Rectal smooth muscle tissue (tissue), 1 donor: ENCODE measurements at regions not wholly inside any gene's neighbourhood (a gene's known extent, or its start where the extent isn't known, plus 50 kb on each side); places are given as distances from the start of the nearest gene placed in this dataset.
"Not testable (repeated sequence)": the region's sequence is repeated elsewhere in the genome, so short reads cannot be mapped to it uniquely, and the experiment has no call there.

Experiments
- H3K27ac ChIP-seq: one replicate; pipeline ENCODE4 v1.7.0; 2013; ENCODE audit warnings: low read depth, low read length, inconsistent platforms
- H3K27me3 ChIP-seq: one replicate; pipeline ENCODE4 v1.7.0; 2013; ENCODE audit warnings: low read length; ENCODE audit not compliant: control insufficient read depth, insufficient read depth
- H3K36me3 ChIP-seq: one replicate; pipeline ENCODE4 v1.7.0; 2013; ENCODE audit warnings: low read length; ENCODE audit not compliant: control insufficient read depth, insufficient read depth
- H3K4me1 ChIP-seq: one replicate; pipeline ENCODE4 v1.7.0; 2013; ENCODE audit warnings: low read length; ENCODE audit not compliant: control insufficient read depth, insufficient read depth
- H3K4me3 ChIP-seq: one replicate; pipeline ENCODE4 v1.7.0; 2013; ENCODE audit warnings: low read length
- H3K9ac ChIP-seq: one replicate; pipeline ENCODE4 v1.7.0; 2013; ENCODE audit warnings: low read length

DNA sequence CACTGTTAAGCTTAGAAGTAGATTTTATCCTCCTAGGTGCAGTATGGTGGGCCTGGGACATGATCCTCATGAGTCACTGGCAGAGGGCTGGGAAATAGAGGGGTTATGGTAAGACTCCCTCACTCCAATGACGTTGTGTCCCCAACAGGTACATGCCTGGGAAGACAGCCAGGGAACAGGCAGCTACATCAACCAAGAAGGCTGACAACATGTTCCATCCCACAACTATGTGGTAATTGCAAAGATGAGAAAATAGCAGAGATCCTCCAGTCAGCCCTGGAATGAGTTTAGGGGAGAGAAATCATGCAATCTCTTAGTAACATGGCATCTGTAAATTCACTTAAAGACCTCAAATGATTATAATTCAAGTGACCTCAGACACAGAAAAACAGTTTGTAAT is 114.4 kb upstream of the LIFR start:
- no peaks in the 10 kb centered on the region for H3K4me1 ChIP-seq
- H3K9ac ChIP-seq, result no peak overlapping the region
- no peak overlapping the region for H3K4me3 ChIP-seq
- no peak overlapping the region for H3K27ac ChIP-seq
- H3K36me3 ChIP-seq, result no peaks in the 10 kb centered on the region
- no peaks in the 10 kb centered on the region for H3K27me3 ChIP-seq

DNA sequence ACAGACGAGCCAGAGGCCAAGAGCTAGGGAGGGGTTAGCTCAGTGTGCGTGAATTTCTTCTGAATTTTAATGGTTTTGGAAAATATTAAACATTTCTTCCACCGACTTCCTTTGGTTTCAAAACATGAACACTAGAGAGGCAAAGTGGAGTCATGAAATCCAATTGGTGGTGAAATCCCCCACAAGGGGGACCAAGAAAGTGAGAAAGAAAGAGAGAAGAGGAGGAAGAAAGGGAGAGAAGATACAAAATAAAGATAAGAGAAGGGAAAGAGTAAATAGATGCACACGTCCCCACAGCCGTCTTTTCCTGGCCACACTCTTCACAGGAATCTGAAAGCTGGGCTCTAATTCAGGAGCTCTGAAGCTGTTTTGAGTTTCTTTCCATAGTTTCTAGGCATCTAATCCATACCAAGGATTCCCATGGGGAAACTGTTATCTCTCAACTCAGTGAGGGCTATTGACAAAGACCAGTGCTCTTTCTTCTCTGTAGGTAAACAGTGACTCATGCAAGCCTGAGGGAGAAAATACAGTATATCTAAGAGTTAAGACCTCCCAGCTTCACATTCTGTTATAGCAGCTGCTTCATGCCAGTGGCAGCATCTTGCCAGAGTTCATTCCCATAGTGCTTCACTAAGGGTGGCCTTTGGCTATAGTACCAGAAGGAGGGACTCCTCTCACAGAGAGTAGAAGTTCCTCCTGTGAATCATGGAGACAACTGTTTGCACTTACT is 115.8 kb upstream of the LIFR start:
- H3K36me3 ChIP-seq, result no peaks in the 10 kb centered on the region
- H3K4me3 ChIP-seq, result no peak overlapping the region
- H3K27ac ChIP-seq, result no peak overlapping the region
- no peak overlapping the region for H3K9ac ChIP-seq
- no peaks in the 10 kb centered on the region for H3K4me1 ChIP-seq
- no peaks in the 10 kb centered on the region for H3K27me3 ChIP-seq

DNA sequence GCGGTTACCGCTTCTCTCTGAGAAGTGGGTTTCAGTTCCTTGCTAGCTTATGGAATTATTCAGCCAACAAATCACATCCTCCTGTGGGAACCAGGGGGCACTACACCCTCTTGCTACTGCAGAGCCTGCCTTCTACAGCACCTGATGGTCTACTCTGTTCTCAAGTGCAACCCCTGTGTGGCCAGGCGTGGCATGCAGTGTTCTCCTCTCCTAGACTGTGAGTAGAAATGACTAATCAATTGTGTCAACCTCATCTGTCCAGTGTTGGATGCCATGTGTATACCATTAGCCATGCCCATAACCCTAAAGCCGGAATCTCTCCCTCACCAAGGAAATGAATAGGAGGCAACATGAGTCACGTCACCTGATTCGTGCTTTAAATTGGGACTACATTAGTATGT is 117.2 kb upstream of the LIFR start:
- Histone ChIP-seq H3K36me3 (no peaks in the 10 kb centered on the region), H3K4me3 (no peak overlapping the region), H3K9ac (no peak overlapping the region), H3K27me3 (no peaks in the 10 kb centered on the region), H3K27ac (no peak overlapping the region), H3K4me1 (no peaks in the 10 kb centered on the region)

DNA sequence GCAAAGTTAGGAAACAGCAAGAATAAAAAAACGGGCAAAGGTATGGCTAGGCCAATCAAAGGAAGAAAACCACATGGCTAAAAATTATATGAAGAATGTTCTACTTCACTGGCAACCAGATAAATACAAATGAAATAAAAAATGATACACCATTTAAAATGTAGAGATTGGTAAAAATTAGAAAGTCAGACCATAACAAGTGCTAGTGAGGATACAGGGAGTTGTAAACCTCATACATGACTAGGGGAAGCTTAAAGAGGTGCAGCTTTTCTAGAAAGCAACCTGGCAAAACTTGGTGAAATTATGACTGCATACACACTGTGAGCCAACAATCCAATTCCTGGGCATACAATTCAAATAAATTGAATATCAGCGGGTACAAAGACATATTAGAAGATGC is 119.0 kb upstream of the LIFR start:
- no peaks in the 10 kb centered on the region for H3K36me3 ChIP-seq
- no peaks in the 10 kb centered on the region for H3K4me1 ChIP-seq
- H3K27ac ChIP-seq, result no peak overlapping the region
- H3K9ac ChIP-seq, result no peak overlapping the region
- H3K4me3 ChIP-seq, result no peak overlapping the region
- H3K27me3 ChIP-seq, result no peaks in the 10 kb centered on the region

GRCh38 chr5:38677636-38678035 is 121.2 kb upstream of the LIFR start:
- Histone ChIP-seq H3K27me3 (no peaks in the 10 kb centered on the region), H3K36me3 (no peaks in the 10 kb centered on the region), H3K9ac (no peak overlapping the region), H3K4me1 (no peaks in the 10 kb centered on the region), H3K27ac (no peak overlapping the region), H3K4me3 (no peak overlapping the region)

DNA sequence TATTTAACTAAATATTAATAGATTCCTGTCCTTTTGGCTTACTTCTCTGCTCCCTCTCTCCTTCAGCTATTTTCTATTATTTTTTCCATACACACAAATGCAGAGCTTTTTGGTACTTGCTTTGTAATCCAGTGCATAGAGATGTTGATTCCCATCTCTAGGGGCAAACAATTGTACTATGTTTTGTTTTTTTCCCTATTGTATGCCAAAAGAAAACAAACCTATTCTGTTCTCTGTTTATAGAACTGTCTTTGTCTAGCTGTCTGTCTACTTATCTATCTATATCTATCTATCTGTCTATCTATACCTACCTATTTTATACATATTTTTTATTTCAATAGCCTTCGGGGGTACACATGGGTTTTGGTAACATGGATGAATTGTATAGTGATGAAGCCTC is 121.6 kb upstream of the LIFR start:
- no peaks in the 10 kb centered on the region for H3K36me3 ChIP-seq
- H3K27me3 ChIP-seq, result no peaks in the 10 kb centered on the region
- H3K4me3 ChIP-seq, result no peak overlapping the region
- no peak overlapping the region for H3K27ac ChIP-seq
- H3K9ac ChIP-seq, result no peak overlapping the region
- H3K4me1 ChIP-seq, result no peaks in the 10 kb centered on the region

DNA sequence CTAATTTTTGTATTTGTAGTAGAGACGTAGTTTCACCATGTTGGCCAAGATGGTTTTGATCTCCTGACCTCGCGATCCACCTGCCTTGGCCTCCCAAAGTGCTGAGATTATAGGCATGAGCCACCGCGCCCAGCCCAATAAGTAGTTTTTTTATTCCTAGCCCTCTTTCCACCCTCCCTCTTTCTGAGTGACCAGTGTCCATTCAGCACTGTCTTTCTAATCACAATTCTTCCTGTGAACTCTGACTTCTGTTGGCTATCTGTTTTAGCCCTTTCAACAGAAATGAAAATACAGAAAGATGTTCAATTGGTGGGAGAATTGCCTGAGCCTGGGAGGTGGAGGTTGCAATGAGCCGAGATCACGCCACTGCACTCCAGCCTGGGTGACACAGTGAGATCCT is 122.3 kb upstream of the LIFR start:
- H3K36me3 ChIP-seq, H3K27me3 ChIP-seq, H3K27ac ChIP-seq: not testable (repeated sequence)

GRCh38 chr5:38680094-38680825 is 123.8 kb upstream of the LIFR start:
- no peak overlapping the region for H3K27ac ChIP-seq
- no peaks in the 10 kb centered on the region for H3K27me3 ChIP-seq
- no peak overlapping the region for H3K4me3 ChIP-seq
- no peak overlapping the region for H3K9ac ChIP-seq
- H3K4me1 ChIP-seq, result no peaks in the 10 kb centered on the region
- no peaks in the 10 kb centered on the region for H3K36me3 ChIP-seq

More for the DNA sequence above, 122.3 kb upstream of the LIFR start:
- H3K4me1 ChIP-seq, H3K9ac ChIP-seq, H3K4me3 ChIP-seq: not testable (repeated sequence)

DNA sequence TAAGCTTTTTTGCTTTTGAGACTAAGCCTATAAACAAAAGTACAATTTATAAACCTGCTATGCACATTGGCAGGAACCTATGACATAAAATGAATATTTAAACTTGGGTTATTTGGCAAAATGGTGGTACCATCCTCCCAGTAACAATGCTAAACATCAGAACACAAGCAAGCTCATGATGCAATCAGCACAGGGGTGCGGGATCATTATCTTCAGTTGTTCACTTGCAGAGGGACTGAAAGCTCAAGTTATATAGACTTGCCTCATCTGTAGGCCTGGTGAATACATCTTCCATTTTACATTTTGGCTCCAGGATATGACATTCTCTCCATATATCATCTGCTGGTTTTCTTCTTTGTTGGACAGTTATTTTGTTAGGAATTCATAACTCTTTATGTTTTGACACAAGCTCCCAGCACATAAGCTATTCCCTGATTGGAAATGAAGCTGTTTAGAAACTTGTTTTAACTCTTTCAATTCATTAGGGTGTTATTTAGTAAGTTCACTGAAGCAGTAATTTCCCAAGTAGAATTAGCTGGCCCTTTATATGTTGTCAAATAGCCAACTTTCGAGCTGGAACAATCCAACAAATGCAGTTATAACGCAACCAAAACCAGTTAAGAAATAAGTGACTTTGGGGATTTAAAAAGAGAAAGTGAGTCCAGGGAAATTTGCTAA is 124.7 kb upstream of the LIFR start:
- Histone ChIP-seq H3K36me3 (no peaks in the 10 kb centered on the region), H3K27me3 (no peaks in the 10 kb centered on the region), H3K4me3 (no peak overlapping the region), H3K27ac (no peak overlapping the region), H3K4me1 (no peaks in the 10 kb centered on the region), H3K9ac (no peak overlapping the region)

GRCh38 chr5:38681966-38682365 is 125.5 kb upstream of the LIFR start:
- no peaks in the 10 kb centered on the region for H3K4me1 ChIP-seq
- no peaks in the 10 kb centered on the region for H3K36me3 ChIP-seq
- H3K4me3 ChIP-seq, result no peak overlapping the region
- no peaks in the 10 kb centered on the region for H3K27me3 ChIP-seq
- H3K27ac ChIP-seq, result no peak overlapping the region
- H3K9ac ChIP-seq, result no peak overlapping the region

DNA sequence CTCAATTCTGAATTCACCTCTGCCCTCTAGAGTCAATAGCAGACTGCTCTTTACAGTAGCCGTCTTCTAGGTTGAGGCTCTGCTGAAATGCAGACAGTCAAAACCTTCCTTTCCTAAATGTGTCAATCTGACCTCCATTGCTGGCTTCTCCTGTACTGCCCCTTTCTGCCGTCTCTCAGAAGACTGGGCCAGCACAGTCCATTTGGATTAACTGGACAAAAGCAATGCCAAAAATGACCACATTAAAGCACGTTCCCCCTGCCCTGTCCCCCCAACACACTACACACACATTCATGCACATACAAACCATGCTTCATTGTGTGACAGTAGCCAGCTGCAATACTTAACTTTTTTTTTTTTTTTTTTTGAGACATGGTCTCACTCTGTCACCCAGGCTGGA is 130.2 kb upstream of the LIFR start:
- Histone ChIP-seq H3K4me1 (no peaks in the 10 kb centered on the region), H3K27ac (no peak overlapping the region), H3K27me3 (no peaks in the 10 kb centered on the region)

GRCh38 chr5:38692346-38692745 is 135.9 kb upstream of the LIFR start:
- no peaks in the 10 kb centered on the region for H3K27me3 ChIP-seq
- no peak overlapping the region for H3K27ac ChIP-seq
- no peak overlapping the region for H3K9ac ChIP-seq
- H3K36me3 ChIP-seq, result no peaks in the 10 kb centered on the region
- H3K4me1 ChIP-seq, result no peaks in the 10 kb centered on the region
- no peak overlapping the region for H3K4me3 ChIP-seq

More for the DNA sequence above, 130.2 kb upstream of the LIFR start:
- no peak overlapping the region for H3K4me3 ChIP-seq
- no peak overlapping the region for H3K9ac ChIP-seq
- no peaks in the 10 kb centered on the region for H3K36me3 ChIP-seq
